ENCODE measurements at regions not wholly inside any gene's neighbourhood (a gene's known extent, or its start where the extent isn't known, plus 50 kb on each side); places are given as distances from the start of the nearest gene placed in this dataset.

GRCh38 chr2:150586858-150587257, 99.4 kb upstream of the RND3 start:
- H3K27me3 ChIP-seq (replicated peaks; ENCODE audit: control insufficient read depth, insufficient read depth, low read length), result no peaks in the 10 kb centered on the region
- DNase-seq (ENCODE audit: extremely low read depth, insufficient read length), result no peak
- no peaks in the 10 kb centered on the region for H3K36me3 ChIP-seq (ENCODE audit: control insufficient read depth, insufficient read depth, low read length)
- no peak overlapping the region for H3K4me3 ChIP-seq (replicated peaks; ENCODE audit: low read depth, low read length)
- no peak for TF ChIP-seq CTCF (IDR thresholded peaks at IDR 0.05; ENCODE audit: insufficient read depth, low read length, poor library complexity, severe bottlenecking)

DNA sequence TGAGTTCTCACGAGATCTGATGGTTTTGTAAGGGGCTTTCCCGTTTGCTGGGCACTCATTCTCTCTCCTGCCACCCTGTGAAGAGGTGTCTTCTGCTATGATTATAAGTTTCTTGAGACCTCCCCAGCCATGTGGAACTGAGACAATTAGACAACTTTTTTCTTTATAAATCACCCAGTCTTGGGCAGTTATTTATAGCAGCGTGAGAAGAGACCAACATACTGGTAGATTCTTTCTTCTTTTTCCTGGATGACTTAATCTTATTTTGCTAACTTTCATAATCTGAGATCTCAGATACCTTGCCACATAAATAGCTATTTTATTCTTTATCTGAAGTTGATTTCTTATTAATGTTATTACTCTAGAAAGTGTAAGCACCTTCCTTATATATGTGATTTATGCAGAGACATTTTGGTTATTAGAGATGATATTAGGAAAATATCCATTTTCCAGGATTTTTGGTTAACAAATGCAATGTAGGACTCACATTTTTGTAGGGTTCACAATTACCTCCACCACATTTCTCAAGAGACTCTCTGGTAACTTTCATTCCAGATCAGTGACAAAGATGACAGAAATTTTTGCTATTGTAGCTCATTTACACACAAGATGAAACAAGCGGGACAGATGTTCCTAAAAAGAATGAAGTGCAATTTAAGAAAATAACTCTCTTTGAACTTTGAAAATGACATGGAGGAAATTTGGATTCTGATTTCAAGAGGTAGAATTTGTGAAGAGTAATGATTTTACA, 97.9 kb upstream of the RND3 start:
- Histone ChIP-seq H3K4me3 (replicated peaks; ENCODE audit: low read depth, low read length) (no peak overlapping the region), H3K27me3 (replicated peaks; ENCODE audit: control insufficient read depth, insufficient read depth, low read length) (no peaks in the 10 kb centered on the region), H3K36me3 (ENCODE audit: control insufficient read depth, insufficient read depth, low read length) (no peaks in the 10 kb centered on the region)
- DNase-seq (ENCODE audit: extremely low read depth, insufficient read length), result no peak
- TF ChIP-seq CTCF (IDR thresholded peaks at IDR 0.05; ENCODE audit: insufficient read depth, low read length, poor library complexity, severe bottlenecking), result no peak

GRCh38 chr2:150584081-150584480, 96.6 kb upstream of the RND3 start:
- H3K36me3 ChIP-seq (ENCODE audit: control insufficient read depth, insufficient read depth, low read length), result no peaks in the 10 kb centered on the region
- DNase-seq (ENCODE audit: extremely low read depth, insufficient read length), result no peak
- H3K27me3 ChIP-seq (replicated peaks; ENCODE audit: control insufficient read depth, insufficient read depth, low read length), result no peaks in the 10 kb centered on the region
- H3K4me3 ChIP-seq (replicated peaks; ENCODE audit: low read depth, low read length), result no peak overlapping the region
- TF ChIP-seq CTCF (IDR thresholded peaks at IDR 0.05; ENCODE audit: insufficient read depth, low read length, poor library complexity, severe bottlenecking), result no peak

GRCh38 chr2:150581717-150582472, 94.4 kb upstream of the RND3 start:
- H3K4me3 ChIP-seq (replicated peaks; ENCODE audit: low read depth, low read length), result no peak overlapping the region
- TF ChIP-seq CTCF (IDR thresholded peaks at IDR 0.05; ENCODE audit: insufficient read depth, low read length, poor library complexity, severe bottlenecking), result no peak
- no peaks in the 10 kb centered on the region for H3K27me3 ChIP-seq (replicated peaks; ENCODE audit: control insufficient read depth, insufficient read depth, low read length)
- no peaks in the 10 kb centered on the region for H3K36me3 ChIP-seq (ENCODE audit: control insufficient read depth, insufficient read depth, low read length)
- no peak for DNase-seq (ENCODE audit: extremely low read depth, insufficient read length)

GRCh38 chr2:150578481-150578880, 91.0 kb upstream of the RND3 start:
- TF ChIP-seq CTCF (IDR thresholded peaks at IDR 0.05; ENCODE audit: insufficient read depth, low read length, poor library complexity, severe bottlenecking), result no peak

More at GRCh38 chr2:150578481-150578880, 91.0 kb upstream of the RND3 start:
- Histone ChIP-seq H3K4me3 (replicated peaks; ENCODE audit: low read depth, low read length) (no peak overlapping the region), H3K27me3 (replicated peaks; ENCODE audit: control insufficient read depth, insufficient read depth, low read length) (no peaks in the 10 kb centered on the region), H3K36me3 (ENCODE audit: control insufficient read depth, insufficient read depth, low read length) (no peaks in the 10 kb centered on the region)
- no peak for DNase-seq (ENCODE audit: extremely low read depth, insufficient read length)

All from GM06990 (cell line).